Spleen (tissue), 11 donors: ENCODE measurements at regions not wholly inside any gene's neighbourhood (a gene's known extent, or its start where the extent isn't known, plus 50 kb on each side); places are given as distances from the start of the nearest gene placed in this dataset.

Experiments used
- DNase-seq: peaks from one replicate; pipeline ENCODE4 v3.0.0-alpha.2; 2020
- H3K27ac ChIP-seq, 8 donors: fragments of 200-600 bp; sonication (generic) in 7 of 8; 1 replicate in 4 of 8; 2 replicates in 4 of 8; pipeline versions ENCODE4 v1.5.0 to v1.8.0; 2016 to 2021; ENCODE audit warnings: inconsistent platforms in 4 of 8, mild to moderate bottlenecking in 4 of 8, moderate library complexity in 1 of 8
- H3K27me3 ChIP-seq, 7 donors: fragments of 200-600 bp; sonication (generic) in 6 of 7; replicated peaks in 1 of 7; 1 replicate in 4 of 7; 2 replicates in 3 of 7; pipeline versions ENCODE4 v1.5.0 to v1.8.0; 2016 to 2021; ENCODE audit warnings: inconsistent platforms in 3 of 7, mild to moderate bottlenecking in 1 of 7
- H3K36me3 ChIP-seq, 6 donors: fragments of 200-600 bp; sonication (generic) in 5 of 6; 1 replicate in 4 of 6; 2 replicates in 2 of 6; pipeline versions ENCODE4 v1.5.0 to v1.8.0; 2016 to 2021; ENCODE audit warnings: inconsistent platforms in 2 of 6
- H3K4me1 ChIP-seq, 6 donors: fragments of 200-600 bp; sonication (generic) in 5 of 6; 1 replicate in 3 of 6; 2 replicates in 3 of 6; pipeline versions ENCODE4 v1.5.0 to v1.8.0; 2016 to 2021; ENCODE audit warnings: inconsistent platforms in 3 of 6
- H3K4me3 ChIP-seq, 8 donors: fragments of 200-600 bp; sonication (generic) in 7 of 8; 1 replicate in 4 of 8; 2 replicates in 4 of 8; pipeline versions ENCODE4 v1.5.0 to v1.8.0; 2016 to 2021; ENCODE audit warnings: inconsistent platforms in 4 of 8, mild to moderate bottlenecking in 4 of 8, moderate library complexity in 2 of 8
- H3K9me3 ChIP-seq, 8 donors: fragments of 200-600 bp; sonication (generic) in 7 of 8; 1 replicate in 4 of 8; 2 replicates in 4 of 8; pipeline versions ENCODE4 v1.5.0 to v1.8.0; 2016 to 2021; ENCODE audit warnings: inconsistent platforms in 4 of 8
- CTCF ChIP-seq, 11 experiments: fragments of 200-600 bp in 7 of 11; fragments of 450-650 bp in 4 of 11; sonication (generic) in 4 of 11; IDR thresholded peaks in 8 of 11; conservative IDR thresholded peaks in 3 of 11; 1 replicate in 7 of 11; 2 replicates in 4 of 11; pipeline versions ENCODE4 v1.4.0 to v1.8.0; 2016 to 2021; ENCODE audit warnings: antibody characterized with exemption in 11 of 11, inconsistent platforms in 4 of 11, mild to moderate bottlenecking in 1 of 11
- POLR2A ChIP-seq, 3 donors: fragments of 450-650 bp; IDR thresholded peaks; one replicate each; pipeline ENCODE4 v1.5.1; 2017; ENCODE audit warnings: antibody characterized with exemption in 3 of 3, mild to moderate bottlenecking in 1 of 3
- POLR2AphosphoS5 ChIP-seq, 3 donors: sonication (generic); formaldehyde crosslinking; IDR thresholded peaks; one replicate each; pipeline ENCODE4 v1.5.1; 2017; ENCODE audit warnings: antibody characterized with exemption in 3 of 3
- WGBS, 5 donors: extraction: QIAGEN DNeasy Blood & Tissue Kit in 3 of 5; methylation state at CpG; one replicate each; pipeline versions ENCODE4 v1.1.5 to v1.1.7; 2013 to 2018; 5-methylcytosine and 5-hydroxymethylcytosine counted together
- intact Hi-C: fragments of 100-400 bp; cut with DNase I; formaldehyde crosslinking; loops from one replicate; pipeline ENCODE4 v1.15.0; 2023; ENCODE audit warnings: low total_unique reads
- donor health status: healthy with polysubstance abuse.
- donor health status: DM: no; HTN: no; CAD: no; lungs with moderate emphysema.
- donor health status: DM: no; HTN: no; CAD: no.
- donor health status: Bipolar disorder and iron deficiency.
- donor health status: healthy.
- donor health status: DM: no; HTN: no; CAD: no.
- donor health status: DM: yes; HTN: yes; CAD: no.

- TF ChIP-seq POLR2A (IDR thresholded peaks at IDR 0.05) (no peak), CTCF (IDR thresholded peaks at IDR 0.05 in 8 of 11, conservative IDR thresholded peaks at IDR 0.05 in 3 of 11) (no peak), POLR2AphosphoS5 (IDR thresholded peaks at IDR 0.05) (no peak)
- DNase-seq: no peak
- intact Hi-C loops: no loop called here
- Histone ChIP-seq H3K36me3 (no peaks in the 10 kb centered on the region), H3K9me3 (peaks cover 0 to 5% (median 0%) of the 10 kb centered on the region in 8 donors), H3K27ac (no peak overlapping the region), H3K4me1 (no peaks in the 10 kb centered on the region), H3K4me3 (no peak overlapping the region), H3K27me3 (no peaks in the 10 kb centered on the region)
Observed at GRCh38 chr2:67082813-67083212, 314.3 kb upstream of the ETAA1 start.

DNA sequence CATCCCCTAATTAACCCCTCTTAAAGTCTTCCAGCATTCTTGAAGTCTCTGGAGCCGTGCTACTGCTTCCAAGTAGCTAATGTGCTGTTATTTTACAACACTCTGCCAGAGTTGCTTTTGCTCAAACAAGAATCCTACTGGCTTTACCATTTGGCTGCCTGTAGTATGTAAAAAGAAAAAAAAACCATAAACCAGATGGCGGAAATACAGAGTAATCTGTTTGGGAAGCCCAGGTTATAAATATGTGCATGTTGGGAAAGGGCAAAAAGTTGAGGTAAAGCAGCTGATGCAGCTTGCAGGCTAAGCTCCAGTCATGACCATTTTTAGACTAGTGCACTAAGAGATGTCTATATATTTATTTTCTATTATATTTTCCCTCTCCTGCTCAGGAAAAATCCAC is 313.2 kb upstream of the ETAA1 start:
- intact Hi-C loops: no loop called here
- Histone ChIP-seq H3K4me3 (no peak overlapping the region), H3K36me3 (no peaks in the 10 kb centered on the region), H3K9me3 (peaks cover 0 to 5% (median 0%) of the 10 kb centered on the region in 8 donors), H3K27ac (no peak overlapping the region), H3K27me3 (no peaks in the 10 kb centered on the region), H3K4me1 (no peaks in the 10 kb centered on the region)
- WGBS, 5 donors: 62 to 83% (median 78%) methylated on average over 2 of the region's 2 CpGs
- no peak for DNase-seq
- TF ChIP-seq POLR2A (IDR thresholded peaks at IDR 0.05) (no peak), POLR2AphosphoS5 (IDR thresholded peaks at IDR 0.05) (no peak), CTCF (IDR thresholded peaks at IDR 0.05 in 8 of 11, conservative IDR thresholded peaks at IDR 0.05 in 3 of 11) (no peak)

- intact Hi-C loops: no loop called here
- H3K36me3 ChIP-seq: no peaks in the 10 kb centered on the region
- no peaks in the 10 kb centered on the region for H3K4me1 ChIP-seq
- no peak for DNase-seq
- H3K4me3 ChIP-seq: no peak overlapping the region
- H3K27ac ChIP-seq: no peak overlapping the region
- peaks cover 0 to 5% (median 0%) of the 10 kb centered on the region in 8 donors for H3K9me3 ChIP-seq
- no peaks in the 10 kb centered on the region for H3K27me3 ChIP-seq
- WGBS, 5 donors: 69 to 88% (median 81%) methylated on average over 4 of the region's 4 CpGs
- no peak for TF ChIP-seq CTCF (IDR thresholded peaks at IDR 0.05 in 8 of 11, conservative IDR thresholded peaks at IDR 0.05 in 3 of 11)
- TF ChIP-seq POLR2A (IDR thresholded peaks at IDR 0.05): no peak
Observed at GRCh38 chr2:67085146-67085545, 312.0 kb upstream of the ETAA1 start.

- Histone ChIP-seq H3K27me3 (no peaks in the 10 kb centered on the region), H3K9me3 (no peaks in the 10 kb centered on the region), H3K27ac (no peak overlapping the region), H3K36me3 (no peaks in the 10 kb centered on the region), H3K4me1 (no peaks in the 10 kb centered on the region), H3K4me3 (no peak overlapping the region)
- intact Hi-C loops: no loop called here
- no peak for DNase-seq
- no peak for TF ChIP-seq CTCF (IDR thresholded peaks at IDR 0.05 in 8 of 11, conservative IDR thresholded peaks at IDR 0.05 in 3 of 11)
- no peak for TF ChIP-seq POLR2A (IDR thresholded peaks at IDR 0.05)
- TF ChIP-seq POLR2AphosphoS5 (IDR thresholded peaks at IDR 0.05): no peak
Observed at GRCh38 chr2:67091681-67092080, 305.5 kb upstream of the ETAA1 start.
